PC-9 (cell line): ENCODE measurements at regions not wholly inside any gene's neighbourhood (a gene's known extent, or its start where the extent isn't known, plus 50 kb on each side); places are given as distances from the start of the nearest gene placed in this dataset.

Source experiments
- BruUV-seq: library from RNA; stranded (reverse); fragments of 400-500 nt; replicated peaks from 2 replicates; lab custom pipeline; 2021; lab: Mats Ljungman, UMichigan
- CTCF ChIA-PET: fragments of 300-600 bp; sonication (Branson Sonifier 250); formaldehyde crosslinking; loops from one replicate; lab custom pipeline; 2022; ENCODE audit warnings: antibody characterized with exemption; lab: Charles Lee
- POLR2A ChIA-PET: fragments of 300-600 bp; sonication (Branson Sonifier 250); formaldehyde crosslinking; loops from one replicate; lab custom pipeline; 2022; ENCODE audit warnings: antibody characterized with exemption; ENCODE audit not compliant: unreplicated experiment; lab: Charles Lee
- DNase-seq, 2 experiments: peaks; one replicate each; pipeline versions ENCODE4 v3.0.0 to v3.0.0-alpha.2; 2015 to 2022; ENCODE audit warnings: mixed read lengths in 1 of 2
- H2AFZ ChIP-seq: fragments of 200-600 bp; sonication (generic); 2 replicates; pipeline ENCODE4 v1.8.1; 2017; ENCODE audit warnings: antibody characterized with exemption
- H3F3A ChIP-seq: fragments of 200-600 bp; sonication (generic); 2 replicates; pipeline ENCODE4 v1.8.1; 2017; ENCODE audit warnings: antibody characterized with exemption, mild to moderate bottlenecking, low read depth; ENCODE audit not compliant: insufficient read depth
- H3K27ac ChIP-seq: fragments of 200-600 bp; sonication (generic); 2 replicates; pipeline ENCODE4 v1.6.1; 2016; ENCODE audit warnings: mixed run types
- H3K27me3 ChIP-seq: fragments of 200-600 bp; sonication (generic); 2 replicates; pipeline ENCODE4 v1.6.1; 2016; ENCODE audit warnings: low read depth, mixed run types; ENCODE audit not compliant: insufficient read depth
- H3K36me3 ChIP-seq: fragments of 200-600 bp; sonication (generic); 2 replicates; pipeline ENCODE4 v1.6.1; 2016; ENCODE audit warnings: low read depth, mixed run types
- H3K4me1 ChIP-seq: fragments of 200-600 bp; sonication (generic); replicated peaks from 2 replicates; pipeline ENCODE4 v1.6.1; 2016; ENCODE audit warnings: mixed run types; ENCODE audit not compliant: insufficient read depth
- H3K4me2 ChIP-seq: fragments of 200-600 bp; sonication (generic); 2 replicates; pipeline ENCODE4 v1.6.1; 2017; ENCODE audit warnings: mixed run types
- H3K4me3 ChIP-seq: fragments of 200-600 bp; sonication (generic); 2 replicates; pipeline ENCODE4 v1.6.1; 2016; ENCODE audit warnings: mixed run types
- H3K79me2 ChIP-seq: fragments of 200-600 bp; sonication (generic); 2 replicates; pipeline ENCODE4 v1.6.1; 2017; ENCODE audit warnings: low read depth, mixed run types
- H3K9me2 ChIP-seq: fragments of 200-600 bp; sonication (generic); 2 replicates; pipeline ENCODE4 v1.8.1; 2017; ENCODE audit warnings: mild to moderate bottlenecking; ENCODE audit not compliant: insufficient read depth
- H3K9me3 ChIP-seq: fragments of 200-600 bp; sonication (generic); 2 replicates; pipeline ENCODE4 v1.8.1; 2016; ENCODE audit warnings: low read depth; ENCODE audit not compliant: insufficient read depth
- H4K20me1 ChIP-seq: fragments of 200-600 bp; sonication (generic); 2 replicates; pipeline ENCODE4 v1.8.1; 2017; ENCODE audit not compliant: insufficient read depth
- CTCF ChIP-seq: fragments of 200-600 bp; sonication (generic); conservative IDR thresholded peaks from 2 replicates; pipeline ENCODE4 v1.6.1; 2017; ENCODE audit warnings: mixed run types, antibody characterized with exemption, mild to moderate bottlenecking, moderate library complexity
- EZH2 ChIP-seq: fragments of 200-600 bp; sonication (generic); IDR thresholded peaks from 2 replicates; pipeline ENCODE4 v1.8.0; 2017; ENCODE audit warnings: antibody characterized with exemption, low read depth
- intact Hi-C: fragments of 100-400 bp; cut with micrococcal nuclease; formaldehyde crosslinking; loops from one replicate; pipeline ENCODE4 v1.10.0; 2022; ENCODE audit not compliant: unreplicated experiment

GRCh38 chr3:105923140-105923539, 54.3 kb upstream of the CBLB start:
- Histone ChIP-seq H3K36me3 (no peaks in the 10 kb centered on the region), H3K4me2 (no peak overlapping the region), H4K20me1 (no peaks in the 10 kb centered on the region), H3K27me3 (no peaks in the 10 kb centered on the region), H3F3A (no peaks in the 10 kb centered on the region), H2AFZ (no peak overlapping the region; the same call in 1 of the 2 replicates), H3K27ac (no peak overlapping the region), H3K9me2 (peaks cover 8% of the 10 kb centered on the region; the same call in 1 of the 2 replicates), H3K9me3 (no peaks in the 10 kb centered on the region; the same call in 1 of the 2 replicates), H3K4me1 (no peaks in the 10 kb centered on the region), H3K4me3 (no peak overlapping the region), H3K79me2 (no peaks in the 10 kb centered on the region)
- BruUV-seq: no TSS peak
- no peak for DNase-seq
- POLR2A ChIA-PET: no interaction called here
- intact Hi-C loops: no loop called here
- no peak for TF ChIP-seq EZH2
- TF ChIP-seq CTCF: no peak
- CTCF ChIA-PET: no interaction called here

- ChIA-PET CTCF (no interaction called here), POLR2A (no interaction called here)
- Histone ChIP-seq H4K20me1 (no peaks in the 10 kb centered on the region), H3K4me3 (no peak overlapping the region), H3K36me3 (no peaks in the 10 kb centered on the region), H3F3A (no peaks in the 10 kb centered on the region), H2AFZ (0 out of 2 replicates have a peak overlapping the region, but pooled peaks have one; percentile 1), H3K4me2 (no peak overlapping the region), H3K4me1 (no peaks in the 10 kb centered on the region), H3K79me2 (no peaks in the 10 kb centered on the region), H3K9me2 (0 out of 2 replicates have a peak, but pooled peaks cover 3% of the 10 kb centered on the region), H3K27ac (no peak overlapping the region), H3K9me3 (no peaks in the 10 kb centered on the region), H3K27me3 (no peaks in the 10 kb centered on the region)
- BruUV-seq: no TSS peak
- no peak for DNase-seq
- intact Hi-C loops: no loop called here
- TF ChIP-seq EZH2 (no peak), CTCF (no peak)
Measured at GRCh38 chr3:105927741-105928140, 58.9 kb upstream of the CBLB start.

- no peaks in the 10 kb centered on the region for H3F3A ChIP-seq
- no peaks in the 10 kb centered on the region for H3K36me3 ChIP-seq
- CTCF ChIA-PET: no interaction called here
- H4K20me1 ChIP-seq: no peaks in the 10 kb centered on the region; the same call in 1 of the 2 replicates
- no peaks in the 10 kb centered on the region for H3K79me2 ChIP-seq
- BruUV-seq: no TSS peak
- no peaks in the 10 kb centered on the region for H3K9me3 ChIP-seq
- no peak for DNase-seq
- intact Hi-C loops: no loop called here
- no peaks in the 10 kb centered on the region for H3K4me1 ChIP-seq
- H3K27ac ChIP-seq: no peak overlapping the region
- TF ChIP-seq CTCF (no peak), EZH2 (no peak)
- H3K27me3 ChIP-seq: no peaks in the 10 kb centered on the region
- POLR2A ChIA-PET: no interaction called here
- no peak overlapping the region for H3K4me3 ChIP-seq
- 0 out of 2 replicates have a peak, but pooled peaks cover under 1% of the 10 kb centered on the region for H3K9me2 ChIP-seq
- no peak overlapping the region for H3K4me2 ChIP-seq
- peak overlapping the region; percentile 53; the same call in 1 of the 2 replicates for H2AFZ ChIP-seq
Measured at GRCh38 chr3:105930733-105931132, 61.9 kb upstream of the CBLB start.
